A673 (cell line): ENCODE measurements at regions not wholly inside any gene's neighbourhood (a gene's known extent, or its start where the extent isn't known, plus 50 kb on each side); places are given as distances from the start of the nearest gene placed in this dataset.

Experiments used
- BruUV-seq: library from RNA; stranded (reverse); fragments of 400-500 nt; replicated peaks from 2 replicates; lab custom pipeline; 2021; lab: Mats Ljungman, UMichigan
- CTCF ChIA-PET: fragments of 300-600 bp; sonication (Branson Sonifier 250); formaldehyde crosslinking; loops from one replicate; lab custom pipeline; 2022; ENCODE audit warnings: antibody characterized with exemption; lab: Charles Lee
- POLR2A ChIA-PET: fragments of 300-600 bp; sonication (Branson Sonifier 250); formaldehyde crosslinking; loops from one replicate; lab custom pipeline; 2022; ENCODE audit warnings: antibody characterized with exemption; ENCODE audit not compliant: low non-redundant PET; lab: Charles Lee
- DNase-seq: peaks from one replicate; pipeline ENCODE4 v3.0.0-alpha.2; 2015; ENCODE audit warnings: low spot score
- H3K27ac ChIP-seq: fragments of 200-600 bp; sonication (generic); 2 replicates; pipeline ENCODE4 v1.5.1; 2016; ENCODE audit warnings: mixed run types, low read depth, mild to moderate bottlenecking, mixed read lengths, antibody characterized with exemption, low read length; ENCODE audit not compliant: poor library complexity, severe bottlenecking
- H3K27me3 ChIP-seq: fragments of 200-600 bp; sonication (generic); replicated peaks from 2 replicates; pipeline ENCODE4 v1.6.1; 2017; ENCODE audit warnings: mixed run types, low read depth, mild to moderate bottlenecking, mixed read lengths, antibody characterized with exemption, low read length; ENCODE audit not compliant: insufficient read depth, poor library complexity
- H3K36me3 ChIP-seq: fragments of 200-600 bp; sonication (generic); 2 replicates; pipeline ENCODE4 v1.6.1; 2016; ENCODE audit warnings: mixed run types, mild to moderate bottlenecking, mixed read lengths, antibody characterized with exemption, low read length; ENCODE audit not compliant: insufficient read depth, poor library complexity, severe bottlenecking
- H3K4me1 ChIP-seq: fragments of 200-600 bp; sonication (generic); 2 replicates; pipeline ENCODE4 v1.6.1; 2017; ENCODE audit warnings: mixed run types, mild to moderate bottlenecking, mixed read lengths, antibody characterized with exemption, low read length; ENCODE audit not compliant: insufficient read depth, poor library complexity, severe bottlenecking
- H3K4me3 ChIP-seq: fragments of 200-600 bp; sonication (generic); 2 replicates; pipeline ENCODE4 v1.5.1; 2016; ENCODE audit warnings: low read depth, mixed run types, mild to moderate bottlenecking, mixed read lengths, low read length; ENCODE audit not compliant: poor library complexity, severe bottlenecking
- H3K9me3 ChIP-seq: fragments of 200-600 bp; sonication (generic); 2 replicates; pipeline ENCODE4 v1.6.1; 2016; ENCODE audit warnings: mixed run types, low read depth, mild to moderate bottlenecking, mixed read lengths, antibody characterized with exemption, low read length; ENCODE audit not compliant: poor library complexity, severe bottlenecking
- CTCF ChIP-seq: fragments of 300-800, 200-600 bp; sonication (generic); conservative IDR thresholded peaks from 2 replicates; pipeline ENCODE4 v1.5.1; 2017; ENCODE audit warnings: low read depth, mild to moderate bottlenecking, antibody characterized with exemption, low read length, moderate library complexity, mixed read lengths
- EZH2 ChIP-seq: fragments of 200-600 bp; sonication (generic); IDR thresholded peaks from 2 replicates; pipeline ENCODE4 v1.6.1; 2017; ENCODE audit warnings: borderline replicate concordance, low read depth, mild to moderate bottlenecking, mixed read lengths, antibody characterized with exemption, low read length; ENCODE audit not compliant: poor library complexity, severe bottlenecking
- intact Hi-C: fragments of 100-400 bp; cut with micrococcal nuclease; formaldehyde crosslinking; loops from one replicate; pipeline ENCODE4 v1.10.0; 2022; ENCODE audit not compliant: unreplicated experiment

DNA sequence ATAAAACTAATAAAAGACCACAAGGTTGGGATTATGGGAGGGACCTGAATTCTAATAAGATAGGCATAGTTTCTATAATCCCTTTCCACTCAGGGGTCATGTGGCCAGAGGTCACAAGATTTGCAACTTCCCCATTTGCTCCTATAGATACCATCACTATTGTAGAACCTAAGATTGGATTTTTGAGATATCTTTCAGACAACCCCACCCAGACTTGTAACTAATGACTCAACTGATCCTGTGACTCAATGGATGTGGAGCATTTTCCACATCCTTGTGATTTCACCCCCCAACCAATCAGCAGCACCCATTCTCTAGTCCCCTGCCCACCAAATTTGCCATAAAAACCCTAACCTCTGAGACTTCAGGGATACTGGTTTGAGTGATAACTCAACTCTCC is 51.9 kb upstream of the PIK3AP1 start:
- no peak for DNase-seq
- POLR2A ChIA-PET: no interaction called here
- TF ChIP-seq CTCF (no peak), EZH2 (no peak)
- CTCF ChIA-PET: no interaction called here
- no TSS peak for BruUV-seq
- Histone ChIP-seq H3K4me1 (no peaks in the 10 kb centered on the region), H3K4me3 (no peak overlapping the region), H3K27me3 (no peaks in the 10 kb centered on the region), H3K9me3 (no peaks in the 10 kb centered on the region), H3K36me3 (no peaks in the 10 kb centered on the region), H3K27ac (no peak overlapping the region)
- intact Hi-C loops: no loop called here

DNA sequence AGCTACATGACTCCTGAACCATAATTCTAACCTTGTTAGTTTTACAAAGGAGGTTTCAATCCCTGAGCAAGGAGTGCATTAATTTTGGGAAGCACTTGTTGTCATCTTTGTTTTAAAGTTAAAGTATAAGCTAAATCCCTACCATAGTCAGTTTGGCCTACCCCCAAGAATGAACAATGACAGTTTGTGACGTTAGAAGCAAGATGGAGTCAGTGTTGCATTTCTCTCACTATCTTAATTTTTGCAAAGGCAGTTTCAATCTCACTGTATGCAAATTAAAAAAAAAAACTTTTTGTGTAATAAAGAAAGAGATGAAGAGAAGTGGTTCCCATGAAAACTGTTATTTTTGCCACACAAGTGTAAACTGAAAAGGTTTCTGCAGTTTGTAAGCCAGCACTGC is 50.7 kb upstream of the PIK3AP1 start:
- Histone ChIP-seq H3K36me3 (no peaks in the 10 kb centered on the region), H3K9me3 (no peaks in the 10 kb centered on the region), H3K4me1 (no peaks in the 10 kb centered on the region), H3K27ac (no peak overlapping the region), H3K27me3 (no peaks in the 10 kb centered on the region), H3K4me3 (no peak overlapping the region)
- no peak for DNase-seq
- ChIA-PET POLR2A (no interaction called here), CTCF (interaction anchor here (0.6 kb wide), 1 partner anchor 77 kb away, joined by 3 read pairs; no protein-coding TSS in a partner anchor)
- no TSS peak for BruUV-seq
- TF ChIP-seq EZH2 (no peak), CTCF (no peak)
- intact Hi-C loops: no loop called here
